GM18951 (cell line): ENCODE measurements at regions not wholly inside any gene's neighbourhood (a gene's known extent, or its start where the extent isn't known, plus 50 kb on each side); places are given as distances from the start of the nearest gene placed in this dataset.

Experiments used
- POLR2A ChIP-seq: IDR thresholded peaks from 4 replicates; pipeline ENCODE4 v1.6.1; 2011; ENCODE audit warnings: mild to moderate bottlenecking; ENCODE audit not compliant: insufficient read length, insufficient read depth; ENCODE audit errors: extremely low read depth
- in situ Hi-C: fragments of 300-500 bp; cut with MboI; formaldehyde crosslinking; loops from one replicate; pipeline ENCODE4 v1.12.0; 2022; ENCODE audit warnings: low sequenced_read_pairs, mixed read lengths, inconsistent platforms; ENCODE audit not compliant: unreplicated experiment

DNA sequence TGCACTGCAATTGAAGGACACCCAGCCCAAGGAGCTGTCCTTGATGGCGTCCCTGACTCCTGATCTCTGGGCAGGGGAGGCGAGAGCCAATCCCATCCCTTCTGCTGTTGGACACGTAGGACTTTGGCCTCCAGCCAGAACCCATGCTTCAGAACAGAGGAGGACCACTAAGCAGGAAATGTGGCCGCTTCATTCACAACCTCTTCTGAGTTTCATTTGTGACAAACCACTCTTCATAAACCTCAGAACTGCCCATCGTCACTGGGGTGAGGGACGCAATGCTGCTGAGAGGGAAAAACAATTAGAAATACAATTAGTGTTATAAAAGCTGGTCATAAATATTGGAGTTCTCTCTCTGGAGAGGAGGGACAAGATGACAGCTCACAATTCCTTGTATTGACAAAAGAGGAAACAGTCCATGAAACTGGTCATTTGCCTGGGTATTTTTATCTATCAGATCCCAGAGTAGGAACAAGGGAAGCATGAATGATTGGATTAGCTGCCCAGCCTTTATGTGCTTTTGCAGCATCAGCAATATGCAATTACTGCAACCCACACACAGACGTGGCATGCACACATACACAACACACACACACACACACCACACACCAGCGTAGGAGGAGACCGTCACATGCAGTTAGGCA lies 216.5 kb upstream of the CADM1 start:
- no peak for TF ChIP-seq POLR2A
- in situ Hi-C loops = no loop called here

DNA sequence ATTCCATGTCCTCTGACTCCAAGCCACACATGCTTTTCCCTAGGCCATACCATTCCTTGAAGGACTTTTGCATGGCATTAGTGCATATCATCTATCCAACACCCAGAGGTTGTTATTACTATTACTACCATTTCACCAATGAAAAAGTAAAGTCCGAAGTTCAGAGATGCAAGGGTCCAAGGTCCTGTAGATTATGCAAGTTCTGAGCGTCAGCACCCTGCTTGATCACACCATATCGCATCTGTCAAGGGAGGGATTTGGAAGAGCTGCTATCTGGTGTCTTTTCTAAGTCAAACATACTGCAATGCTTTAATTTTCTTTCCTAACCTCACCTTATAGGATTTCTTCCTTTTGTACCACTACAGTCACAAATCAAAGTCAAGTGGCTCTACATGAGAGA lies 214.7 kb upstream of the CADM1 start:
- no peak for TF ChIP-seq POLR2A
- in situ Hi-C loops = no loop called here

DNA sequence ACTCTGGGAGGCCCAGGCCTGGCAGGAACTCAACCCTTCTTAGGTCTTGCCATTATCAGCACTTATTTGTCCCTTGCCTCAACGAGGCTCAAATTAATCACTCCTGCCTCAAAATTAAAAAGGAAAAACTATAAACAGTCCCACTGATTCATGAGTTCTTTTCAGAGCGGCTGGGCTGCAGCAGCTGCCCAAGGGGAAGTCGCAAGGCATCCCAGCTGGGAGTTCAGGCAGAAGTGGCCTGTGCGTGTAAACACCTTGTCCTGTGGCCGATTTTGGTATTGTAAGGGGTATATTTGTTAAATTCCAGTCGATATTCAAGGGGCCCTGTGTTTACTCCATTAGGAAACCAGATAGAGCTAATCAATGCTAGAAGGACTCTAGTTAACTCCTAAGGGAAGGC lies 213.9 kb upstream of the CADM1 start:
- no peak for TF ChIP-seq POLR2A
- in situ Hi-C loops = no loop called here

DNA sequence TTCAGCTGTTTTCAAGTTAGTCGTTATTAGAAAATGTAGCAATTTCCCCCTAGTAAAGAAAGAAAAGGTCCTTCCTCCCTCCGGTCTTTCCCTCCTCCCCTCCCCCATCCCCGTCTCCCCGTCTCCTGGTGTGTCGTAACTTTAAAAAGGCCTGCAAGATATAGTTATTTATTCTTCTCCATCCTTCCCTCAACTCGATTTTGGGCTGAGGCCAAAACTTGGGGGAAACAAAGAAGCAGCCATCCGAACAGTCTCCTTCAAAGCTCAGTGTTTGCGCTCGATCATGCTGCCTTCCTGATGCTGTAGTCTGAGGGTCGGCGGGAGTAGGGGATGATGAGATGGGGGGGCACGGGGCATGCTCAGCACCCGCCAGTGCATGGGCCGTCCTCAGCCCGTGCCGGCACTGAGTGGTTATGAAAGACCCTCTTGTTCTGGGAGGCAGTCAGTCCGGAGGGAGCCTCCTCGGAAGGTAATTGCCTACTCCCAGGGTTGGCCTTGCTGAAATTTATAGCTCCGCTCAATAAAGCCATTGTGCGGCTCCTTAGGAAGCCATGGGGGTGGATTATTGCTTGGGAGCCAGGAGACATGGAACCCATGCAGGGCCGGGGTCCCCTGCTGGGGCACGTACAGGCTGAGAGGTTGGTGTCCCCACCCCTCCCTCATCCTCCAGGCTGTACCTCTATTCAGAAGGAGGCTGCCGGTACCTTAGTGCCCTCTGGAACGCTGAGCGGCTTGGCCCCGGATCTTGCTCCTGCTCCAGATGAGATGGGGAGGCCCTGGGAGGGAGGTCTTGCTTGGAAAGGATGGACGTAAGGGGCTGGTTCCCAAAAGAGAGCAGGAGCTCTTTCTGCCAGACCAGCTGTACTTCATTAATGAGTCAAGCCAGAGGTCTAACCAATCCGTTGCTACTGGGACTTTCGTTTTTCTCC lies 212.7 kb upstream of the CADM1 start:
- no peak for TF ChIP-seq POLR2A
- in situ Hi-C loops = no loop called here

DNA sequence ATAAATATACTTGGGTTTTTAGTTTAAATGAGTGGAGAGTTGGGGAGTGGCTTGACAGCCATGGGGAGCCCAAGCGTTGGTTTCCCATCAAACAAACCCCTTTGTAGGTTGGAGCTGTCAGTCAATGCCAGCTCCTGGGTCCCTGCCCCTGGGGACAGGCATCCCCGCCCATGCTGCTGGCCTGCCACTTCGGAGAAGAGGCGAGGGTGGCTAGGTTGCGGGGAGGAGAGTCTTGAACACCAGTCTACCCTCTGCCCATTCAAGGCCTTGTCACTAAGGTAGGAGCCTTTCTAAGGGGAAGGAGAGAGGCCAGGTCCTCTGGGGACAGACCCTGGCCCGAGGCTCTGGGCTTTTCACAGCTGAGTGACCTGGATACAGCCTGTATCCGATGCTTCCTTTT lies 211.9 kb upstream of the CADM1 start:
- in situ Hi-C loops = no loop called here
- no peak for TF ChIP-seq POLR2A

DNA sequence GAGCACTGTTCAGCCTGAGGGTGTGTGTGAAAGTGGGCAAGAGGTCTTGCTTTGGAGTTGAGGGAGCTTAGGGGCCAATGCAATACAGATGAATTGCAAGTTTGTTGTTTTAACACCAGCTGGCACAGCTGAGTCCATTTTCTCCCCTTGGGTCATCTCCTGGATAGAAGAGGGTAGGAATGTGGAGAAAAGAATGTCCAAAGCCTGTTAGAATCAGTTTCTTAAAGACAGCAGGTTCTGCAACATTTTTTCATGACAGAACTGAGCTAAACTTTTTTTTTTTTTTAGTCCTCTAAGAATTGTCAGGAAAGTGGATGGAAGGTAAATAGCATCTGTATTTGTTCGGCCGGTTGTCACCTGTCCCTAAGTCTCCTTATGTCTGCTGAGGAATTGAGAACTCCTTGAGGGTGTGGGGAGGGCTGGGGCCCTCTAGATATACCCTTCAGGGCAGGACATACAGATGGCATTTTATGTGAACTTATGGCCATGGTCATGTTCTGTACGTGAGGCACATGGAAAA lies 211.1 kb upstream of the CADM1 start:
- no peak for TF ChIP-seq POLR2A
- in situ Hi-C loops = no loop called here

DNA sequence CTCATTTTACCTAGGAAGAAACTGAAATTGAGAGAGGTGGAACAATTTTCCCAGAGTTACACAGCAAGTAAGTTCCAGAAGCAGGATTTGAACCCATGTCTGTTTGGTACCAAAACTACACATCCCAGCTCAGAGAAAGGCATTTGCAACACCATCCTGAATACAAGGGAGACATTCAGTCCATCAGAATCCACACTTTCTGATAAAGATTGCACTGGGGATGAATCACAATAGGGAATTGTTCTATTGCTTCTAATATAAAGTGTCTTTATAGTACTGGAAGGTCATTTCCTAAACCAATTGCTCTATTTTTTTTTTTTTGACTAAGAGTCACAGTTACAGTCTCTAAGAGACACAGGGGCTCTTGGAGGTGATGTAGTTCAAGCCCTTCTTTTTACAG lies 208.1 kb upstream of the CADM1 start:
- in situ Hi-C loops = no loop called here
- TF ChIP-seq POLR2A = no peak

DNA sequence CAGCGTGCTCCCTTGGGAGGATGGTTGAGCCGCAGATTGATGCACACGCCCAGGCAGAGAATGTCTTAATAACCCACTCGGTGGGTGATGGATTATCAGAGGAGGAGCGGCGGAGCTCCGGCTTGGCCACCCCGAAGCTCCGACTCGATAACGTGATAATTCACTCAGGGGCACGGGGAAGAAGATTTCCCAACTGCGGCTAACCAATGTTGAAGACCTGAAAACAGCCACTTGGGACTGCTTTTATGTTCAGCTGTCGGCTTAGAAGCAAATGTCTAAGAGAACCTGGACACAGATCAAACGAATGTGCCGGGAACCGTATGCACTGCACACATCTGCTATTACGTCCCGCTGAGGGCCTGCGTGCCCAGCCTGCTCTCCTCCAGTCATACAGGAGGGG lies 206.8 kb upstream of the CADM1 start:
- TF ChIP-seq POLR2A = no peak
- in situ Hi-C loops = no loop called here

DNA sequence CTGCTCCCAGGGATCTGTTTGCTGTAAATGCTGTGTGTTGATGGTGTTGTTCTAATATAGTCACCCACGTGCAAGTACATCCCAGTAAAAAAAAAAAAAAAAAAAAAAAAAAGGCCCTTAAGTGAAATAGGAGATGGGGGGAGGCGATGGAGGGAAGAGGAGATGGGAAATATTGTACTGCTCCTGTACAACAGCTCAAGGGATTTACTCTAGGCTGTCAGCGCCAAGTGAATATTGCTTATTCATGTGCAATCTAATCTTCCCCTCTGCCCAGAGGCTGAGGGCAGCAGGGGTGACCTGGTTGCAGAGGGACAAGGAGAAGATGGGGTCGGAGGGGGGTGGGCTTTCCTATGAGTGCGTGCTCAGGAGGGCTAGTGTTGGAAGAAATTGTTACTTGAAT lies 206.2 kb upstream of the CADM1 start:
- in situ Hi-C loops = no loop called here
- no peak for TF ChIP-seq POLR2A

DNA sequence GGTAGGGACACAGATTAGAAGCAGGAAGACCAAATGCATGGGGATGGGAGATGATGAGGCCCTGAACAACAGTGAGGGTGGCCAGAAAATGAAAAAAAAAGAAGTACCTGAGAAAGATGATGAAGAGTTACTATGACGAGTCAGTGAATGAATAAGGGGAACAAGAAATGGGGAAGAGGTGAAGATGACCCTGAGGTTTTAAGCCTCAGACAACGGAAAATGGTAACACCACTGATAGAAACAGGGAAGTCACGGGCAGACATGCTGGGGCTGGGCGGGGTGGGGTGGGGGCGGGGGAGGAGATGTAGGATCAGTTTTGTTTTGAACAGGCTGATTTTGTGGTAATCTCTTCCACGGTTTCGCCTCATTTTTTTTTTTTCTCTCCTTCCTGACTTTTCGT lies 205.1 kb upstream of the CADM1 start:
- TF ChIP-seq POLR2A = no peak
- in situ Hi-C loops = no loop called here

DNA sequence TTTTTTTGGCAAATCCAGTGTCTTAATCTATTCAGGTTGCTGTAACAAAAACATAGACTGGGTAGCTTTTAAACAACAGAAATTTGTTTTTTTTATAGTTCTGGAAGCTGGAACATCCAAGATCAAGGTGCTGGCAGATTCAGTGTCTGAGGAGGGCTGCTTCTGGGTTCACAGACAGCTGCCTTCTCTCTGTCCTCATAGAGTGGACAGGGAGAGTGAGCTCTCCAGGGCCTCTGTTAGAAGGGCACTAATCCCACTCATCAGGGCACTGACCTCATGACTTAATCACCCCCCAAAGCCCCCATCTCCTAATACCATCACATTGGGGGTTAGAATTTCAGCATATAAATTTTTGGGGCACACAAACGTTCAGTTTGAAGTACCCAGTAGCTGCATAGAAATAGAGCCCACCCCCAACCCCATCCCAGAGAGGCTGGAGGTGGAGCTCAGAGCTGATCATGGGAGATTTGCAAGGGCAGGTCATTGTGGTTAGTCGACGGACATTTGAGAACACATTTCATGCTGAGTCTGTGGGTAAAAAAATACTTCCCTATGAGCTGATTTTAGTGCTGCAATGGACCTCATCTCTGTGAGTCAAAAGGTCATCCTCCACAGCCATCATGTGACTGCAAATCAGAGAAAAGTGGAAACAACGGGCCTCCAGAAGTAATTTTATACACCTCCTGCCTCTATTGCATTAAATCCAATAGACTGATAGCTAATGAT lies 203.1 kb upstream of the CADM1 start:
- no peak for TF ChIP-seq POLR2A
- in situ Hi-C loops = no loop called here

DNA sequence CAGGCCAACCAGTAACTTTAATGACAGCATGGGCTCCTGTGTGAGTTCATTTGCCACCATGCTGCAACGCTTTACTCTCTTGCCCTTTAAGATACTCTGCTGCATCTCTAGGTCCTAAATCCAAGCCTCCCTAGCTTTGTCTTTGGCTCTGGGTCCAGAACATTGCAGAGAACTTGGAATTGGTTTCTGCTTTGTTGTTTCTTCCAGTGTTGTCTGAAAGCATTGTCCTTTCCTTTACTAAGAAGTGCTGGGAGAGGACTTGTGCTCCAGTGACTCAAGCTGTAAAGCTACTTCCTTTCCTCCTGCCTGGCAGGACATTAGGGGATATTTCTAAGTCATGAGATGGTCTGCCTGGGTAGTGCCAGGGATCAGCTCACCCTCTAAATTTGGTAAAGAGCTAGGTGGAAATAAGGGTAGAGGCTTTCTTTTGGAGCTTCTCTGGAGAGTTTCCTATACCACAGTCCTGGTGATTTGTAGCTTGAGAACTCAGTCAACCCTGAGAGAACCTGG lies 202.5 kb upstream of the CADM1 start:
- in situ Hi-C loops = no loop called here
- TF ChIP-seq POLR2A = no peak

DNA sequence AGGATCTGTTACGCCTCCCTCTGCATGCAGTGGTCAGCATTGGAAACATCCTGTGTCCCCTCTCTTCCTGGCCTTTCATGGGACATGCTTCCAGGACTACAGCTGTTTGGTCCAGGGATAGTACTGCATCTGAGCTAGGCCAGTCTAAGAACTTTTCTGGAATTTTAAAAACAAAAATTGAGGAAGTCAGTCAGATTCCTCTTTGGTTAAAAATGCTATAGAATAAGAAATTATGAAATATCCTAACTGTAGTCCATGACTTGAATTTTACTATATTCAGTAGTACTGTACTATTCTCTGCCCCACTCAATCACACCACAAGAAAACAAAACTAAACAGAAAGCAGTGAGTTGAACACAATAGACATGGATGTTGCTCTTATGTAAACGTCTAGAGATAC lies 201.0 kb upstream of the CADM1 start:
- in situ Hi-C loops = no loop called here
- no peak for TF ChIP-seq POLR2A
